HL-60 (cell line): ENCODE measurements at regions not wholly inside any gene's neighbourhood (a gene's known extent, or its start where the extent isn't known, plus 50 kb on each side); places are given as distances from the start of the nearest gene placed in this dataset.

Source experiments
- DNase-seq, 2 experiments: peaks; one replicate each; pipeline ENCODE4 v3.0.0-alpha.2; 2010 to 2020; ENCODE audit warnings: low read depth in 1 of 2, low spot score in 1 of 2
- H3K27ac ChIP-seq: fragments of 250-450 bp; sonication (Bioruptor Pico); replicated peaks from 2 replicates; pipeline ENCODE4 v1.5.1; 2020; ENCODE audit warnings: mild to moderate bottlenecking, moderate library complexity
- H3K27me3 ChIP-seq: fragments of 250-450 bp; sonication (Bioruptor Pico); 2 replicates; pipeline ENCODE4 v1.5.1; 2021; ENCODE audit warnings: mild to moderate bottlenecking, moderate library complexity; ENCODE audit not compliant: insufficient read depth, poor library complexity, severe bottlenecking
- H3K4me3 ChIP-seq: replicated peaks from 2 replicates; pipeline ENCODE4 v1.5.1; 2011; ENCODE audit warnings: mild to moderate bottlenecking, control low read depth, low read length; ENCODE audit not compliant: insufficient read depth
- GABPA ChIP-seq: IDR thresholded peaks from 2 replicates; pipeline ENCODE4 v1.6.1; 2012; ENCODE audit warnings: low read depth
- POLR2AphosphoS5 ChIP-seq: IDR thresholded peaks from 2 replicates; pipeline ENCODE4 v1.6.1; 2012; ENCODE audit warnings: low read depth
- REST ChIP-seq: IDR thresholded peaks from 2 replicates; pipeline ENCODE4 v1.6.1; 2012; ENCODE audit warnings: low read depth; ENCODE audit not compliant: insufficient replicate concordance
- SPI1 ChIP-seq: IDR thresholded peaks from 2 replicates; pipeline ENCODE4 v1.6.1; 2012; ENCODE audit warnings: low read depth, mild to moderate bottlenecking, borderline replicate concordance
- TF ChIP-seq, protein P1 (sequence below): IDR thresholded peaks from one replicate; pipeline ENCODE4 v1.5.1; 2011; ENCODE audit warnings: low read length, control low read depth, inconsistent platforms; ENCODE audit not compliant: insufficient read depth

- no peak overlapping the region for H3K4me3 ChIP-seq
- TF ChIP-seq REST (no peak), GABPA (no peak), POLR2AphosphoS5 (no peak), SPI1 (no peak)
- TF ChIP-seq, protein P1, sequence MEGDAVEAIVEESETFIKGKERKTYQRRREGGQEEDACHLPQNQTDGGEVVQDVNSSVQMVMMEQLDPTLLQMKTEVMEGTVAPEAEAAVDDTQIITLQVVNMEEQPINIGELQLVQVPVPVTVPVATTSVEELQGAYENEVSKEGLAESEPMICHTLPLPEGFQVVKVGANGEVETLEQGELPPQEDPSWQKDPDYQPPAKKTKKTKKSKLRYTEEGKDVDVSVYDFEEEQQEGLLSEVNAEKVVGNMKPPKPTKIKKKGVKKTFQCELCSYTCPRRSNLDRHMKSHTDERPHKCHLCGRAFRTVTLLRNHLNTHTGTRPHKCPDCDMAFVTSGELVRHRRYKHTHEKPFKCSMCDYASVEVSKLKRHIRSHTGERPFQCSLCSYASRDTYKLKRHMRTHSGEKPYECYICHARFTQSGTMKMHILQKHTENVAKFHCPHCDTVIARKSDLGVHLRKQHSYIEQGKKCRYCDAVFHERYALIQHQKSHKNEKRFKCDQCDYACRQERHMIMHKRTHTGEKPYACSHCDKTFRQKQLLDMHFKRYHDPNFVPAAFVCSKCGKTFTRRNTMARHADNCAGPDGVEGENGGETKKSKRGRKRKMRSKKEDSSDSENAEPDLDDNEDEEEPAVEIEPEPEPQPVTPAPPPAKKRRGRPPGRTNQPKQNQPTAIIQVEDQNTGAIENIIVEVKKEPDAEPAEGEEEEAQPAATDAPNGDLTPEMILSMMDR = no peak
- H3K27me3 ChIP-seq = peaks cover 8% of the 10 kb centered on the region
- no peak for DNase-seq
- H3K27ac ChIP-seq = no peak overlapping the region
These were observed 64.6 kb downstream of the CAMK2N1 start for GRCh38 chr1:20421441-20421840.

GRCh38 chr1:20417581-20417980, 68.4 kb downstream of the CAMK2N1 start:
- no peak overlapping the region for H3K4me3 ChIP-seq
- TF ChIP-seq GABPA = no peak
- no peak overlapping the region for H3K27ac ChIP-seq
- DNase-seq = no peak
- peaks cover 8% of the 10 kb centered on the region for H3K27me3 ChIP-seq

DNA sequence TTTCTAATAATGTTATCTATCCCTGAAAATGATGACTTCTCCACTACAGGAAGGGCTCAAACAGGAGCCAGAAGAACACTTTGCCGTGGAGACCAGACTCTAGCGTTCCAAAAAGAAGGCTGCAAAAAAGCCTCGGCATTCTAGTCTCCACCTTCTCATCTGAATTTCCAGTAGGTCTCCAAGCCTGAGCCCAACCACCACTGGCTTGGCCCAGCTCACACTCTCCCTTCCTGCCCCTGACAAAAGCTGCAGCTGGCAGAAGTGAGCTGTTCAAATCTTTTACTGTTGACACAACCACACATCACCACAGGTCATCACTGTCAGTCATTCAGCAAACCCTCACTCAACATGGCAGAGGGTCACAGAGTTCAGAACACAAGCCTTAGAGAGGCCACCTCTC, 69.3 kb downstream of the CAMK2N1 start:
- Histone ChIP-seq H3K4me3 (no peak overlapping the region), H3K27ac (no peak overlapping the region), H3K27me3 (peaks cover 8% of the 10 kb centered on the region)
- no peak for DNase-seq
- TF ChIP-seq GABPA (no peak), REST (no peak), POLR2AphosphoS5 (no peak), SPI1 (no peak)
- TF ChIP-seq, protein P1 = no peak

- no peak overlapping the region for H3K27ac ChIP-seq
- no peak overlapping the region for H3K4me3 ChIP-seq
- TF ChIP-seq POLR2AphosphoS5 = no peak
- TF ChIP-seq, protein P1 = no peak
- no peak for TF ChIP-seq GABPA
- TF ChIP-seq REST = no peak
- no peak for TF ChIP-seq SPI1
- no peaks in the 10 kb centered on the region for H3K27me3 ChIP-seq
- DNase-seq = no peak
These were observed 72.3 kb downstream of the CAMK2N1 start for GRCh38 chr1:20413776-20414140.
